CD4-positive, alpha-beta memory T cell (primary cell): ENCODE measurements at regions not wholly inside any gene's neighbourhood (a gene's known extent, or its start where the extent isn't known, plus 50 kb on each side); places are given as distances from the start of the nearest gene placed in this dataset.

Experiments used
- CTCF ChIA-PET: fragments of 350-600 bp; sonication (Branson Sonifier 250); formaldehyde crosslinking; loops from one replicate; lab custom pipeline; 2021; ENCODE audit warnings: inconsistent platforms; ENCODE audit not compliant: partially characterized antibody; lab: Charles Lee
- POLR2A ChIA-PET: fragments of 350-600 bp; sonication (Branson Sonifier 250); formaldehyde crosslinking; loops from one replicate; lab custom pipeline; 2021; ENCODE audit not compliant: partially characterized antibody; lab: Charles Lee
- DNase-seq, 5 donors: peaks; one replicate each; pipeline versions ENCODE4 v3.0.0 to v3.0.0-alpha.2; 2020 to 2022; ENCODE audit warnings: mixed read lengths in 1 of 5
- H3K27ac ChIP-seq: one replicate; pipeline ENCODE4 v1.7.0; 2013; ENCODE audit warnings: low read depth, low read length
- H3K27me3 ChIP-seq: 2 replicates; pipeline ENCODE4 v1.7.0; 2013; ENCODE audit warnings: mild to moderate bottlenecking, low read length, moderate library complexity; ENCODE audit not compliant: insufficient read depth
- H3K36me3 ChIP-seq: 2 replicates; pipeline ENCODE4 v1.7.0; 2013; ENCODE audit warnings: mild to moderate bottlenecking, low read length, moderate library complexity; ENCODE audit not compliant: insufficient read depth
- H3K4me1 ChIP-seq: 2 replicates; pipeline ENCODE4 v1.7.0; 2013; ENCODE audit warnings: mild to moderate bottlenecking, low read length, moderate library complexity; ENCODE audit not compliant: insufficient read depth
- H3K4me3 ChIP-seq, 2 donors: one replicate each; pipeline ENCODE4 v1.7.0; 2013; ENCODE audit warnings: low read length in 2 of 2, mild to moderate bottlenecking in 1 of 2
- H3K9me3 ChIP-seq, 2 donors: one replicate each; pipeline ENCODE4 v1.7.0; 2013; ENCODE audit warnings: low read length in 2 of 2, control low read depth in 1 of 2; ENCODE audit not compliant: control insufficient read depth in 1 of 2
- H3K27ac Mint-ChIP-seq, 7 donors: one replicate each; pipeline ENCODE4 v1.8.0; 2020 to 2021; ENCODE audit warnings: mixed read lengths in 7 of 7, mild to moderate bottlenecking in 6 of 7, inconsistent platforms in 3 of 7, moderate library complexity in 3 of 7
- H3K27me3 Mint-ChIP-seq, 2 donors: one replicate each; pipeline ENCODE4 v1.8.0; 2020 to 2021; ENCODE audit warnings: mixed read lengths in 2 of 2
- H3K36me3 Mint-ChIP-seq, 2 donors: one replicate each; pipeline ENCODE4 v1.8.0; 2020 to 2021; ENCODE audit warnings: mixed read lengths in 2 of 2, inconsistent platforms in 1 of 2, mild to moderate bottlenecking in 1 of 2
- H3K4me1 Mint-ChIP-seq, 4 donors: one replicate each; pipeline ENCODE4 v1.8.0; 2020 to 2021; ENCODE audit warnings: mixed read lengths in 4 of 4, mild to moderate bottlenecking in 1 of 4
- H3K4me3 Mint-ChIP-seq, 8 donors: one replicate each; pipeline ENCODE4 v1.8.0; 2020 to 2021; ENCODE audit warnings: mixed read lengths in 8 of 8, mild to moderate bottlenecking in 7 of 8, moderate library complexity in 6 of 8, inconsistent platforms in 3 of 8
- H3K9me3 Mint-ChIP-seq, 8 donors: one replicate each; pipeline ENCODE4 v1.8.0; 2020 to 2021; ENCODE audit warnings: mixed read lengths in 8 of 8, mild to moderate bottlenecking in 5 of 8, inconsistent platforms in 3 of 8, moderate library complexity in 1 of 8
- intact Hi-C: fragments of 100-400 bp; cut with micrococcal nuclease; formaldehyde crosslinking; loops from one replicate; pipeline ENCODE4 v1.15.1; 2023

DNA sequence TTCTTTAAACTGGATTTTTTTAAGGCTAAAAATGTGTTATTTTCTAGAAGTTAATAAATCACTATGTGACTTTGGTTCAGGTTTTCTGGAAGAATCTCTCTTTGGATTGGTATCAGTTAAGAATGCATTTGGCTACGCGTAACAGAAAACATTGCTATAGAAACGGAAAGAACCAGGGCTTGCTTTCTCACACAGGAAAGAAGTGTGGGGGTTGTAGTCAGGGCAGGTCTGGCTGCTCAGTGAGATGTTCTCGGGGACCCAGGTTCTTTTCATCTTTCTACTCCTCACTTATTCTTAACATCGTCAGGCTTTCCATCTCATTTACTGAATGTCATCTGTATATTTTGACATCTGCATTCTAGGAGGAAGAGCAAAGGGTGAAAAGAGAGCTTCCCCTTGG, 191.4 kb downstream of the ZBTB18 start:
- Mint-ChIP-seq H3K27ac (no peak overlapping the region), H3K36me3 (no peaks in the 10 kb centered on the region), H3K4me3 (no peak overlapping the region), H3K4me1 (peaks cover 0 to 13% (median 9%) of the 10 kb centered on the region in 4 donors), H3K9me3 (no peaks in the 10 kb centered on the region), H3K27me3 (peaks cover 0 to 6% of the 10 kb centered on the region in 2 donors)
- H3K27ac ChIP-seq: no peak overlapping the region
- no peak overlapping the region for H3K4me3 ChIP-seq
- POLR2A ChIA-PET: no interaction called here
- H3K36me3 ChIP-seq: no peaks in the 10 kb centered on the region
- CTCF ChIA-PET: no interaction called here
- H3K9me3 ChIP-seq: no peaks in the 10 kb centered on the region
- no peaks in the 10 kb centered on the region for H3K27me3 ChIP-seq
- intact Hi-C loops: no loop called here
- H3K4me1 ChIP-seq: no peaks in the 10 kb centered on the region
- peak in 2 of 5 donors; percentile 1 to 2 for DNase-seq

DNA sequence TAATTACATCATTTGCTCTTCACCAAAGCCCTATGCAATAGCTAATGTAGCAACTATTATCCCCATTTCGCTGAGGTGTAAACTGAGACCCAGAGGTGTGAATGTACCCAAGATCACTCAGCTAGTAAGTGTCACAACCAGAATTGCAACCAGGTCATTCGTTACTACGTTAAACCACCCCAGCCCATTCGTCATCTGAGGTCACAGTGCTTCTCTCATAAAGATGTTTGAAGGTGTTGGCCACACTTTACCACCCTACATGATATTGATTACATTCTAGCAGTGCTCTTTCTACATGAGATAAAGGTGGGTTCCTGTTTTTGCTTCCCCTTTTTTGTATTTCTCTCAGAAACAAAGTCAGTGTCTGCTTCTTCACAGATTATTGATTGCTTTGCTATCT, 195.3 kb downstream of the ZBTB18 start:
- H3K36me3 Mint-ChIP-seq: no peaks in the 10 kb centered on the region
- POLR2A ChIA-PET: no interaction called here

DNA sequence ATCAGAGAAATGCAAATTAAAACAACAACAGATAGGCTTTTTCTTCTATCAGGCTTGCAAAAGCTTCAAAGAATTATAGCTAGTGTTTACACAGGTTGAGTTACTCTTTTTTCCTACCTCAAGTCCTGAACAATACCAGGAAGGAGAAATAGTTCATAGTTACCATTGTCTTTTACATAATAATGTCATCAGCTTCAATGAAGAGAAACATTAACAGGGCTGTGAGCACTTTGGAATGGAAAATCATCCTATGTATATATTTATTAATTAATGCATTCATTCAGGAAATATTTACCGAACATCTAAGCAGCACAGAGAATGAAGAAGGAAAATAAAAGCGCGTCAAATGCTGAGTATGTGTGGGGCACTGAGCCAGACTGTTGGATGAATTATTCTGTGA, 197.3 kb downstream of the ZBTB18 start:
- POLR2A ChIA-PET: no interaction called here
- no peaks in the 10 kb centered on the region for H3K4me1 ChIP-seq
- DNase-seq: no peak
- Mint-ChIP-seq H3K36me3 (no peaks in the 10 kb centered on the region), H3K27me3 (peaks cover 0 to 6% of the 10 kb centered on the region in 2 donors), H3K9me3 (peaks cover 0 to 2% (median 0%) of the 10 kb centered on the region in 8 donors), H3K4me3 (no peak overlapping the region), H3K27ac (no peak overlapping the region), H3K4me1 (no peaks in the 10 kb centered on the region)
- H3K9me3 ChIP-seq: no peaks in the 10 kb centered on the region
- intact Hi-C loops: no loop called here
- no peaks in the 10 kb centered on the region for H3K36me3 ChIP-seq
- CTCF ChIA-PET: no interaction called here
- H3K27me3 ChIP-seq: no peaks in the 10 kb centered on the region
- no peak overlapping the region for H3K27ac ChIP-seq
- no peak overlapping the region for H3K4me3 ChIP-seq

More for the DNA sequence above, 195.3 kb downstream of the ZBTB18 start:
- H3K27me3 ChIP-seq: no peaks in the 10 kb centered on the region
- no peak overlapping the region for H3K27ac ChIP-seq
- no peaks in the 10 kb centered on the region for H3K36me3 ChIP-seq
- Mint-ChIP-seq H3K27ac (no peak overlapping the region), H3K4me3 (no peak overlapping the region), H3K4me1 (peaks cover 0 to 6% (median 4%) of the 10 kb centered on the region in 4 donors), H3K9me3 (peaks cover 0 to 2% (median 0%) of the 10 kb centered on the region in 8 donors), H3K27me3 (peaks cover 0 to 6% of the 10 kb centered on the region in 2 donors)
- no peaks in the 10 kb centered on the region for H3K9me3 ChIP-seq
- no peak overlapping the region for H3K4me3 ChIP-seq
- H3K4me1 ChIP-seq: no peaks in the 10 kb centered on the region
- intact Hi-C loops: no loop called here
- CTCF ChIA-PET: no interaction called here
- DNase-seq: no peak

DNA sequence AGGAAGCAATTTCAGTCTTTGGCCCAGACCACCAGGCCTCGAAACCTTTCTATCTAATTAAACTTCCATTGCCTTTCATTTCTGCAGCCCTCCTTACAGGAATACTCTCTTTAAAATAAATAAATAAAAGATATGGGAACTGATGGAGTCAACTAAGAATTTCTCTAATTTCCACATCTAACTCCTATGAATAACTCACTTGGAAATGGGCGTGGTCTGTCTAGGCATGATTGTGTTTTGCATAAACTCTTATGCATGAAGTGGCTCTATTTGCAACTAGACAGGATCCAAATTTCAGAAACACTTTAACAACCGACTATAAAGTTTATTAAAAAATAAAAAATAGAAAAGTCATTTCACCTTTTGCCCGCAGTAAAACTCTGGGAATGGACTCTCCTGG, 199.5 kb downstream of the ADSS2 start:
- Histone ChIP-seq H3K4me3 (no peak overlapping the region), H3K27ac (no peak overlapping the region), H3K9me3 (no peaks in the 10 kb centered on the region), H3K27me3 (no peaks in the 10 kb centered on the region), H3K4me1 (no peaks in the 10 kb centered on the region), H3K36me3 (no peaks in the 10 kb centered on the region)
- intact Hi-C loops: no loop called here
- POLR2A ChIA-PET: no interaction called here
- H3K36me3 Mint-ChIP-seq: no peaks in the 10 kb centered on the region
- CTCF ChIA-PET: no interaction called here
- no peak for DNase-seq
- peaks cover 0 to 5% (median 0%) of the 10 kb centered on the region in 8 donors for H3K9me3 Mint-ChIP-seq
- H3K4me3 Mint-ChIP-seq: no peak overlapping the region
- no peak overlapping the region for H3K27ac Mint-ChIP-seq
- H3K27me3 Mint-ChIP-seq: no peaks in the 10 kb centered on the region
- peaks cover 0 to 2% (median 0%) of the 10 kb centered on the region in 4 donors for H3K4me1 Mint-ChIP-seq

DNA sequence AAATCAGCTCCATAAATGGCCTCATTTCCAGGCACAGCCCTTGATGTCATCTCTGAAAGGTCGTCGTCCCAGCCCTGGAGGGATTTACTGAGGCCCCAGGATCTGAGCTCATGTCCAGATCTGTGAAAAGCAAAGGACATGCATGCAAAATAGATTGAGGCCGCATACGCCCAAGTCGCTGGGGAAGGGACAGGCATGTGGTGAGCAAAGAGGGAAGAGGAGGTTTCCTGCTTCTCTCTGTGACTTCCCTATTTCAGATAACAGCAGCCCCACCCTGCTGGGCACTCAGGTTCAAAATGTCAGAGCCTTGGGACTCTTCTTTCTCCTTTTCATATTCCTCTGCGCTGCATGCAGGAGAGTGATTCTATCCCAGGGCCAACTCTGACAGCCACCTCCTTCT, 197.2 kb downstream of the ADSS2 start:
- no peak overlapping the region for H3K27ac ChIP-seq
- Mint-ChIP-seq H3K4me3 (peak overlapping the region in 1 of 8 donors; percentile 46), H3K4me1 (peaks cover 0 to 2% (median 0%) of the 10 kb centered on the region in 4 donors), H3K27me3 (peaks cover 4 to 6% of the 10 kb centered on the region in 2 donors), H3K27ac (no peak overlapping the region), H3K9me3 (peaks cover 0 to 3% (median 0%) of the 10 kb centered on the region in 8 donors), H3K36me3 (no peaks in the 10 kb centered on the region)
- no peak overlapping the region for H3K4me3 ChIP-seq
- H3K4me1 ChIP-seq: no peaks in the 10 kb centered on the region
- ChIA-PET POLR2A (interaction anchor here (1.0 kb wide), 1 partner anchor 205 kb away, joined by 4 read pairs; no protein-coding TSS in a partner anchor), CTCF (no interaction called here)
- no peaks in the 10 kb centered on the region for H3K36me3 ChIP-seq
- intact Hi-C loops: no loop called here
- DNase-seq: no peak
- no peaks in the 10 kb centered on the region for H3K27me3 ChIP-seq
- no peaks in the 10 kb centered on the region for H3K9me3 ChIP-seq

DNA sequence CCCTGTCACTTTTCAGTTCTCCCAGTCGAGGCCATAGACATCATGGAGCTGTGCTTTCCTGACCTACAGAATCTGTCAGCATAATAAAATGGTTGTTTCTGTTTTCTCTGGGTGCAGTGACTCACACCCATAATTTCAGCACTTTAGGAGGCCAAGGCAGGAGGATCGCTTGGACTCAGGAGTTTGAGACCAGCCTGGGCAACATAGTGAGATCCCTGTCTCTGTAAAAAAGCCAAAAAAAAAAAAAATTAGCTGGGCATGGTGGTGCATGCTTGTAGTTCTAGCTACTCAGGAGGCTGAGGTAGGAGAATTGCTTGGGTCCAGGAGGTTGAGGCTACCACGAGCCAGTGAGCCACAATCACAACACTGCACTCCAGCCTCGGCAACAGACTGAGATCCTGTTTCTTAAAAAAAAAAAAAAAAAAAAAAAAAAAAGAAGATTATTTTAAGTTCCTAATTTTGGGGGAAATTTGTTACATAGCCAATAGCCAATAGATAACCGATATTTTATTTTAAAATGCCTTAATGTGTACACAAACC, 196.2 kb downstream of the ADSS2 start:
- H3K4me3 ChIP-seq: no peak overlapping the region
- Mint-ChIP-seq H3K36me3 (no peaks in the 10 kb centered on the region), H3K27ac (no peak overlapping the region), H3K9me3 (peaks cover 0 to 3% (median 0%) of the 10 kb centered on the region in 8 donors), H3K4me1 (peaks cover 0 to 2% (median 0%) of the 10 kb centered on the region in 4 donors), H3K27me3 (peaks cover 4 to 6% of the 10 kb centered on the region in 2 donors), H3K4me3 (no peak overlapping the region)
- H3K27ac ChIP-seq: no peak overlapping the region
- ChIA-PET POLR2A (no interaction called here), CTCF (interaction anchor here (1.6 kb wide), 1 partner anchor 17 kb away, joined by 4 read pairs; no protein-coding TSS in a partner anchor)
- intact Hi-C loops: no loop called here
- no peaks in the 10 kb centered on the region for H3K4me1 ChIP-seq
- DNase-seq: no peak
- no peaks in the 10 kb centered on the region for H3K27me3 ChIP-seq
- no peaks in the 10 kb centered on the region for H3K9me3 ChIP-seq
- no peaks in the 10 kb centered on the region for H3K36me3 ChIP-seq

DNA sequence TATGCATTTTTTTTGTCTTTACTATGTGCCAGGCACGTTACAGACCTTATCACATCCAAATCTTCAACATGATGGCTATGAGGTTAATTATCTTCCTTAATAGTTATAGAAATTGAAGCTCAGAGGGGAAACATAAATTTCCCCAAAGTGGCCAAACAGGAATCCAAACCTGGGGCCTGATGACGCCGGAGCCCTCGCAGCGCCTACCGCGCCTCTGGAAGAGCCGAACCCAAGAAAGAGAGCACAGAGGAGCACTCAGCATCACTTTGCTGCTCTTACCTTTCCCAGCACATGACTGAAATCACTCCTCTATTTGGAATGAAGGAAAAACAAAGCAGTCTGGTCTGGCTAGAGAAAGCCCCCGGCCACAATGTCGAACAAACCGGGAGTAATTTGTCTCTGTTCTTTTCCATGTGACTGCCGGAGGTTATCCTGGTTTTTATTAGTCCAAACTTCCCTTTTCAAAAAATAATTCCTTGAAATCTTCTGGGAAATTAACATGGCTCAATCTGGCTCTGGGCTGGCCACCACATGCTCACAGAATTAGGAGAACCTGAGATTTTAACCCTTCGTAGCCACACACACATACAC, 195.5 kb downstream of the ADSS2 start:
- no peaks in the 10 kb centered on the region for H3K4me1 ChIP-seq
- POLR2A ChIA-PET: no interaction called here
- no peaks in the 10 kb centered on the region for H3K36me3 ChIP-seq
- intact Hi-C loops: no loop called here
- H3K9me3 ChIP-seq: no peaks in the 10 kb centered on the region
- DNase-seq: no peak
- H3K36me3 Mint-ChIP-seq: no peaks in the 10 kb centered on the region
- H3K27ac Mint-ChIP-seq: no peak overlapping the region
- H3K27me3 ChIP-seq: no peaks in the 10 kb centered on the region
- no peak overlapping the region for H3K4me3 Mint-ChIP-seq
- CTCF ChIA-PET: interaction anchor here (1.6 kb wide), 1 partner anchor 17 kb away, joined by 4 read pairs; no protein-coding TSS in a partner anchor
- peaks cover 0 to 2% (median 0%) of the 10 kb centered on the region in 4 donors for H3K4me1 Mint-ChIP-seq
- no peak overlapping the region for H3K27ac ChIP-seq
- H3K27me3 Mint-ChIP-seq: peaks cover 4 to 6% of the 10 kb centered on the region in 2 donors
- peaks cover 0 to 3% (median 0%) of the 10 kb centered on the region in 8 donors for H3K9me3 Mint-ChIP-seq
- H3K4me3 ChIP-seq: no peak overlapping the region
